ENCODE measurements at regions not wholly inside any gene's neighbourhood (a gene's known extent, or its start where the extent isn't known, plus 50 kb on each side); places are given as distances from the start of the nearest gene placed in this dataset.

DNA sequence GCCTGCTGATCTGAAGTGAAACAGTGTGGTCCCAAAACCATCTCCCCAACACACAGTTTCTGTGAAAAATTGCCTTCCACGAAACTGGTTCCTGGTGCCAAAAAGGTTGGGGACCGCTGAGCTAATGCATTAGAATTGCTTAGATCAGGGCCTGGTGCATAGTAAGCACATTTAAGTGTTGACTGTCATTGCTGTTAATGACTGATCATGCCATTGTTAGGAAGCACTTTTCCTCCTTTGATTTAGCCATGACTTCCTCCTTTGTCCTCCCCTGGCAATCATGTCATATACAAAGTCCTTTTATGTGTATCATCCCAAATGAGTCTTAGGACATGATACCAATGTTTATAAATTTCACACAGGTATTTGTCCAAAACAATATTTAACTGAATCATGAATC is 81.5 kb upstream of the ATP11B start:
- Histone ChIP-seq H3K27ac (ENCODE audit: low read length) (no peak overlapping the region), H3K4me3 (ENCODE audit: low read depth in 2 of 2, low read length in 2 of 2) (no peak overlapping the region), H3K27me3 (ENCODE audit: control insufficient read depth, insufficient read depth, low read length) (0 out of 2 replicates have a peak, but pooled peaks cover 2% of the 10 kb centered on the region), H3K9me3 (ENCODE audit: control insufficient read depth, insufficient read depth, low read depth, low read length) (no peaks in the 10 kb centered on the region), H3K36me3 (ENCODE audit: control insufficient read depth, insufficient read depth, low read length) (no peaks in the 10 kb centered on the region), H3K4me1 (ENCODE audit: control insufficient read depth, insufficient read depth, low read length) (no peaks in the 10 kb centered on the region)
- TF ChIP-seq TCF7L2 (IDR thresholded peaks at IDR 0.05; ENCODE audit: low read depth, low read length) (no peak), POLR2AphosphoS5 (IDR thresholded peaks at IDR 0.05; ENCODE audit: low read depth, low read length) (no peak), SIN3A (IDR thresholded peaks at IDR 0.05; ENCODE audit: borderline replicate concordance, insufficient read depth, low read depth, low read length) (no peak)
- TF ChIP-seq, protein P1, sequence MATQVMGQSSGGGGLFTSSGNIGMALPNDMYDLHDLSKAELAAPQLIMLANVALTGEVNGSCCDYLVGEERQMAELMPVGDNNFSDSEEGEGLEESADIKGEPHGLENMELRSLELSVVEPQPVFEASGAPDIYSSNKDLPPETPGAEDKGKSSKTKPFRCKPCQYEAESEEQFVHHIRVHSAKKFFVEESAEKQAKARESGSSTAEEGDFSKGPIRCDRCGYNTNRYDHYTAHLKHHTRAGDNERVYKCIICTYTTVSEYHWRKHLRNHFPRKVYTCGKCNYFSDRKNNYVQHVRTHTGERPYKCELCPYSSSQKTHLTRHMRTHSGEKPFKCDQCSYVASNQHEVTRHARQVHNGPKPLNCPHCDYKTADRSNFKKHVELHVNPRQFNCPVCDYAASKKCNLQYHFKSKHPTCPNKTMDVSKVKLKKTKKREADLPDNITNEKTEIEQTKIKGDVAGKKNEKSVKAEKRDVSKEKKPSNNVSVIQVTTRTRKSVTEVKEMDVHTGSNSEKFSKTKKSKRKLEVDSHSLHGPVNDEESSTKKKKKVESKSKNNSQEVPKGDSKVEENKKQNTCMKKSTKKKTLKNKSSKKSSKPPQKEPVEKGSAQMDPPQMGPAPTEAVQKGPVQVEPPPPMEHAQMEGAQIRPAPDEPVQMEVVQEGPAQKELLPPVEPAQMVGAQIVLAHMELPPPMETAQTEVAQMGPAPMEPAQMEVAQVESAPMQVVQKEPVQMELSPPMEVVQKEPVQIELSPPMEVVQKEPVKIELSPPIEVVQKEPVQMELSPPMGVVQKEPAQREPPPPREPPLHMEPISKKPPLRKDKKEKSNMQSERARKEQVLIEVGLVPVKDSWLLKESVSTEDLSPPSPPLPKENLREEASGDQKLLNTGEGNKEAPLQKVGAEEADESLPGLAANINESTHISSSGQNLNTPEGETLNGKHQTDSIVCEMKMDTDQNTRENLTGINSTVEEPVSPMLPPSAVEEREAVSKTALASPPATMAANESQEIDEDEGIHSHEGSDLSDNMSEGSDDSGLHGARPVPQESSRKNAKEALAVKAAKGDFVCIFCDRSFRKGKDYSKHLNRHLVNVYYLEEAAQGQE (IDR thresholded peaks at IDR 0.05; ENCODE audit: insufficient read depth in 1 of 2, low read depth in 2 of 2, low read length in 1 of 2), result no peak
- TF ChIP-seq, protein P2, sequence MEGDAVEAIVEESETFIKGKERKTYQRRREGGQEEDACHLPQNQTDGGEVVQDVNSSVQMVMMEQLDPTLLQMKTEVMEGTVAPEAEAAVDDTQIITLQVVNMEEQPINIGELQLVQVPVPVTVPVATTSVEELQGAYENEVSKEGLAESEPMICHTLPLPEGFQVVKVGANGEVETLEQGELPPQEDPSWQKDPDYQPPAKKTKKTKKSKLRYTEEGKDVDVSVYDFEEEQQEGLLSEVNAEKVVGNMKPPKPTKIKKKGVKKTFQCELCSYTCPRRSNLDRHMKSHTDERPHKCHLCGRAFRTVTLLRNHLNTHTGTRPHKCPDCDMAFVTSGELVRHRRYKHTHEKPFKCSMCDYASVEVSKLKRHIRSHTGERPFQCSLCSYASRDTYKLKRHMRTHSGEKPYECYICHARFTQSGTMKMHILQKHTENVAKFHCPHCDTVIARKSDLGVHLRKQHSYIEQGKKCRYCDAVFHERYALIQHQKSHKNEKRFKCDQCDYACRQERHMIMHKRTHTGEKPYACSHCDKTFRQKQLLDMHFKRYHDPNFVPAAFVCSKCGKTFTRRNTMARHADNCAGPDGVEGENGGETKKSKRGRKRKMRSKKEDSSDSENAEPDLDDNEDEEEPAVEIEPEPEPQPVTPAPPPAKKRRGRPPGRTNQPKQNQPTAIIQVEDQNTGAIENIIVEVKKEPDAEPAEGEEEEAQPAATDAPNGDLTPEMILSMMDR (IDR thresholded peaks at IDR 0.05), result no peak
- no TSS peak for BruUV-seq (replicated peaks)
- CTCF ChIA-PET, result interaction anchor here (0.8 kb wide), 1 partner anchor 126 kb away, joined by 3 read pairs; no protein-coding TSS in a partner anchor
- POLR2A ChIA-PET, result no interaction called here
- ATAC-seq (no peak), DNase-seq (ENCODE audit: low read depth, low spot score) (no peak)
- intact Hi-C loops (cut with micrococcal nuclease; ENCODE audit: unreplicated experiment) (loop anchor here (10.0 kb wide), 1 partner anchor 193 kb away; no protein-coding TSS in a partner anchor), in situ Hi-C loops (cut with HindIII; ENCODE audit: low pct_unique_long_range_greater_than_20kb, low sequenced_read_pairs) (no loop called here)

DNA sequence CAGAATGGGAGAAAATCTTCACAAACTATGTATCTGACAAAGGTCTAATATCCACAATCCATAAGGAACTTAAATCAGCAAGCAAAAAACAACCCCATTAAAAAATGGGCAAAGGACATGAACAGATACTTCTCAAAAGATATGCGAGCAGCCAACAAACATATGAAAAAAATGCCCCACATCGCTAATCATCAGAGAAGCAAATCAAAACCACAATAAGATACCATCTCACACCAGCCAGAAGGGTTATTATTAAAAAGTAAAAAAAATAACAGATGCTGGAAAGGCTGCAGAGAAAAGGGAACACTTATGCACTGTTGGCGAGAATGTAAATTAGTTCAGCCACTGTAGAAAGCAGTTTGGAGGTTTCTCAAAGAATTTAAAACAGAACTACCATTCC is 80.2 kb upstream of the ATP11B start:
- no peaks in the 10 kb centered on the region for H3K4me1 ChIP-seq (ENCODE audit: control insufficient read depth, insufficient read depth, low read length)
- ATAC-seq (no peak), DNase-seq (ENCODE audit: low read depth, low spot score) (no peak)
- no TSS peak for BruUV-seq (replicated peaks)
- POLR2A ChIA-PET, result no interaction called here
- in situ Hi-C loops (cut with HindIII; ENCODE audit: low pct_unique_long_range_greater_than_20kb, low sequenced_read_pairs) (no loop called here), intact Hi-C loops (cut with micrococcal nuclease; ENCODE audit: unreplicated experiment) (loop anchor here (10.0 kb wide), 1 partner anchor 192 kb away; no protein-coding TSS in a partner anchor)
- H3K27me3 ChIP-seq (ENCODE audit: control insufficient read depth, insufficient read depth, low read length), result no peaks in the 10 kb centered on the region
- no peak overlapping the region for H3K4me3 ChIP-seq (ENCODE audit: low read depth in 2 of 2, low read length in 2 of 2)
- CTCF ChIA-PET, result interaction anchor here (0.6 to 1.7 kb wide), 3 partner anchors 10 to 124 kb away, joined by 4 to 7 read pairs (median 7); no protein-coding TSS in a partner anchor
- H3K36me3 ChIP-seq (ENCODE audit: control insufficient read depth, insufficient read depth, low read length), result no peaks in the 10 kb centered on the region
- no peaks in the 10 kb centered on the region for H3K9me3 ChIP-seq (ENCODE audit: control insufficient read depth, insufficient read depth, low read depth, low read length)
- TF ChIP-seq POLR2AphosphoS5 (IDR thresholded peaks at IDR 0.05; ENCODE audit: low read depth, low read length) (no peak), SIN3A (IDR thresholded peaks at IDR 0.05; ENCODE audit: borderline replicate concordance, insufficient read depth, low read depth, low read length) (no peak), TCF7L2 (IDR thresholded peaks at IDR 0.05; ENCODE audit: low read depth, low read length) (no peak)
- TF ChIP-seq, protein P2 (IDR thresholded peaks at IDR 0.05), result no peak
- TF ChIP-seq, protein P1 (IDR thresholded peaks at IDR 0.05; ENCODE audit: insufficient read depth in 1 of 2, low read depth in 2 of 2, low read length in 1 of 2), result no peak
- H3K27ac ChIP-seq (ENCODE audit: low read length), result no peak overlapping the region

Measured in Panc1 (cell line).